HCT116 (cell line): ENCODE measurements at regions not wholly inside any gene's neighbourhood (a gene's known extent, or its start where the extent isn't known, plus 50 kb on each side); places are given as distances from the start of the nearest gene placed in this dataset.

Source experiments
- ATAC-seq: fragments of 200-7000 bp; cut with Tn5 transposase; 2 replicates; pipeline ENCODE4 v1.9.1; 2020; ENCODE audit warnings: mild to moderate bottlenecking, moderate library complexity
- BruUV-seq: library from RNA; stranded (reverse); fragments of 400-500 nt; replicated peaks from 2 replicates; lab custom pipeline; 2021; lab: Mats Ljungman, UMichigan
- CTCF ChIA-PET: fragments of 300-600 bp; sonication (Branson Sonifier 250); formaldehyde crosslinking; loops from one replicate; lab custom pipeline; 2021; ENCODE audit warnings: antibody characterized with exemption; lab: Charles Lee
- POLR2A ChIA-PET: fragments of 300-600, 350-600 bp; sonication (Branson Sonifier 250); formaldehyde crosslinking; loops from one replicate; lab custom pipeline; 2021; ENCODE audit warnings: antibody characterized with exemption; lab: Charles Lee
- RAD21 ChIA-PET, 2 experiments: fragments of 300-600 bp; sonication (Branson Sonifier 250); formaldehyde crosslinking; loops; one replicate each; lab custom pipeline; 2023; ENCODE audit warnings: low total read pairs in 2 of 2; ENCODE audit not compliant: uncharacterized antibody in 2 of 2, unreplicated experiment in 2 of 2, low non-redundant PET in 1 of 2; lab: Charles Lee
- DNase-seq: peaks from one replicate; pipeline ENCODE4 v3.0.0-alpha.2; 2010; ENCODE audit warnings: low read depth, low spot score
- H2AFZ ChIP-seq: fragments of 200-600 bp; shearing (Covaris generic), sonication (generic); 2 replicates; pipeline ENCODE4 v1.6.1; 2017; ENCODE audit warnings: low read depth, mixed run types, mixed read lengths, antibody characterized with exemption, low read length; ENCODE audit not compliant: poor library complexity, severe bottlenecking
- H3K27ac ChIP-seq: 2 replicates; pipeline ENCODE4 v1.5.1; 2012; ENCODE audit warnings: low read depth, low read length
- H3K27me3 ChIP-seq: fragments of 200-600 bp; sonication (generic); 2 replicates; pipeline ENCODE4 v1.6.1; 2016; ENCODE audit warnings: mixed run types, low read length, mixed read lengths; ENCODE audit not compliant: insufficient read depth
- H3K36me3 ChIP-seq, 2 experiments: fragments of 200-500 bp in 1 of 2; fragments of 200-600 bp in 1 of 2; sonication (Bioruptor generic) in 1 of 2; sonication (generic) in 1 of 2; 2 replicates each; pipeline versions ENCODE4 v1.5.1 to v1.6.1; 2014 to 2016; ENCODE audit warnings: low read length in 2 of 2, inconsistent platforms in 1 of 2, mixed read lengths in 1 of 2, mixed run types in 1 of 2; ENCODE audit not compliant: insufficient read depth in 2 of 2, control insufficient read depth in 1 of 2
- H3K4me1 ChIP-seq, 2 experiments: fragments of 200-600 bp in 1 of 2; sonication (generic) in 1 of 2; 2 replicates each; pipeline versions ENCODE4 v1.5.1 to v1.6.1; 2012 to 2017; ENCODE audit warnings: low read length in 2 of 2, inconsistent platforms in 1 of 2, mild to moderate bottlenecking in 1 of 2, mixed read lengths in 1 of 2, mixed run types in 1 of 2, moderate library complexity in 1 of 2; ENCODE audit not compliant: insufficient read depth in 2 of 2, control insufficient read depth in 1 of 2
- H3K4me2 ChIP-seq: fragments of 200-600 bp; sonication (generic); 2 replicates; pipeline ENCODE4 v1.6.1; 2017; ENCODE audit warnings: mixed run types, low read length, mixed read lengths
- H3K4me3 ChIP-seq, 2 experiments: fragments of 200-600 bp in 1 of 2; sonication (generic) in 1 of 2; replicated peaks in 1 of 2; 2 replicates each; pipeline ENCODE4 v1.5.1; 2011 to 2016; ENCODE audit warnings: low read length in 2 of 2, control low read depth in 1 of 2, low read depth in 1 of 2, mild to moderate bottlenecking in 1 of 2, mixed read lengths in 1 of 2, mixed run types in 1 of 2
- H3K79me2 ChIP-seq: fragments of 200-600 bp; sonication (generic); 2 replicates; pipeline ENCODE4 v1.6.1; 2017; ENCODE audit warnings: mild to moderate bottlenecking, mixed run types, low read length, moderate library complexity, mixed read lengths; ENCODE audit not compliant: insufficient read depth
- H3K9ac ChIP-seq: fragments of 200-600 bp; sonication (generic); 2 replicates; pipeline ENCODE4 v1.6.1; 2016; ENCODE audit warnings: low read length, mixed read lengths
- H3K9me2 ChIP-seq: fragments of 200-600 bp; sonication (generic), shearing (Covaris generic); 2 replicates; pipeline ENCODE4 v1.6.1; 2017; ENCODE audit warnings: mixed run types, mild to moderate bottlenecking, moderate library complexity; ENCODE audit not compliant: insufficient read depth
- H3K9me3 ChIP-seq, 2 experiments: fragments of 200-500 bp in 1 of 2; fragments of 200-600 bp in 1 of 2; sonication (Bioruptor generic) in 1 of 2; sonication (generic) in 1 of 2; 2 replicates each; pipeline ENCODE4 v1.6.1; 2014 to 2017; ENCODE audit warnings: low read length in 2 of 2, mixed read lengths in 2 of 2, inconsistent platforms in 1 of 2, low read depth in 1 of 2, mild to moderate bottlenecking in 1 of 2, mixed run types in 1 of 2, moderate library complexity in 1 of 2; ENCODE audit not compliant: control insufficient read depth in 1 of 2, insufficient read depth in 1 of 2
- H4K20me1 ChIP-seq: fragments of 200-600 bp; sonication (generic), shearing (Covaris generic); 2 replicates; pipeline ENCODE4 v1.6.1; 2017; ENCODE audit warnings: mixed run types, mild to moderate bottlenecking, moderate library complexity; ENCODE audit not compliant: insufficient read depth
- CBX3 ChIP-seq: IDR thresholded peaks from 2 replicates; pipeline ENCODE4 v1.6.1; 2012; ENCODE audit warnings: low read depth
- CEBPB ChIP-seq: IDR thresholded peaks from 2 replicates; pipeline ENCODE4 v1.6.1; 2012; ENCODE audit warnings: low read depth
- EGR1 ChIP-seq: IDR thresholded peaks from 2 replicates; pipeline ENCODE4 v1.6.1; 2012; ENCODE audit warnings: low read depth
- ELF1 ChIP-seq: IDR thresholded peaks from 2 replicates; pipeline ENCODE4 v1.6.1; 2012; ENCODE audit warnings: low read depth, borderline replicate concordance
- EZH2 ChIP-seq: fragments of 200-600 bp; sonication (generic); IDR thresholded peaks from 2 replicates; pipeline ENCODE4 v1.6.1; 2017; ENCODE audit warnings: antibody characterized with exemption, mixed run types
- FOSL1 ChIP-seq: IDR thresholded peaks from 2 replicates; pipeline ENCODE4 v1.6.1; 2012; ENCODE audit warnings: low read depth
- JUND ChIP-seq: IDR thresholded peaks from 2 replicates; pipeline ENCODE4 v1.6.1; 2012
- POLR2A ChIP-seq: IDR thresholded peaks from 2 replicates; pipeline ENCODE4 v1.7.0; 2011; ENCODE audit warnings: borderline replicate concordance; ENCODE audit not compliant: insufficient read depth, insufficient read length; ENCODE audit errors: extremely low read depth
- POLR2AphosphoS5 ChIP-seq: IDR thresholded peaks from 2 replicates; pipeline ENCODE4 v1.6.1; 2011; ENCODE audit warnings: mild to moderate bottlenecking, low read depth, low read length, moderate library complexity
- SIN3A ChIP-seq: IDR thresholded peaks from 2 replicates; pipeline ENCODE4 v1.6.1; 2012; ENCODE audit warnings: low read depth
- SP1 ChIP-seq: IDR thresholded peaks from 2 replicates; pipeline ENCODE4 v1.6.1; 2012; ENCODE audit warnings: low read depth
- ZFX ChIP-seq: fragments of 450-650 bp; IDR thresholded peaks from 2 replicates; pipeline ENCODE4 v1.6.1; 2017
- ZNF274 ChIP-seq: fragments of 200-500 bp; sonication (Bioruptor generic); IDR thresholded peaks from 2 replicates; pipeline ENCODE4 v1.6.1; 2014; ENCODE audit warnings: mild to moderate bottlenecking, low read depth, low read length, inconsistent platforms
- intact Hi-C: fragments of 100-400 bp; cut with micrococcal nuclease; formaldehyde crosslinking; loops from 2 replicates; pipeline ENCODE4 v1.10.0; 2022
- TF ChIP-seq, protein P1 (sequence below): IDR thresholded peaks from 2 replicates; pipeline ENCODE4 v1.6.1; 2012
- TF ChIP-seq, protein P2 (sequence below): IDR thresholded peaks from 2 replicates; pipeline ENCODE4 v1.6.1; 2012
- TF ChIP-seq, protein P3 (sequence below): IDR thresholded peaks from 2 replicates; pipeline ENCODE4 v1.6.1; 2011; ENCODE audit warnings: mild to moderate bottlenecking, low read length, moderate library complexity; ENCODE audit not compliant: insufficient replicate concordance; ENCODE audit errors: extremely low read depth
- TF ChIP-seq, protein P4 (sequence below), 3 experiments: fragments of 200-600 bp in 1 of 3; sonication (generic) in 1 of 3; IDR thresholded peaks in 2 of 3; conservative IDR thresholded peaks in 1 of 3; 2 replicates each; pipeline ENCODE4 v1.5.1; 2012 to 2017; ENCODE audit warnings: low read depth in 2 of 3, low read length in 2 of 3, antibody characterized with exemption in 1 of 3, borderline replicate concordance in 1 of 3, control low read depth in 1 of 3, mild to moderate bottlenecking in 1 of 3, mixed read lengths in 1 of 3, mixed run types in 1 of 3, moderate library complexity in 1 of 3; ENCODE audit not compliant: insufficient read depth in 1 of 3

DNA sequence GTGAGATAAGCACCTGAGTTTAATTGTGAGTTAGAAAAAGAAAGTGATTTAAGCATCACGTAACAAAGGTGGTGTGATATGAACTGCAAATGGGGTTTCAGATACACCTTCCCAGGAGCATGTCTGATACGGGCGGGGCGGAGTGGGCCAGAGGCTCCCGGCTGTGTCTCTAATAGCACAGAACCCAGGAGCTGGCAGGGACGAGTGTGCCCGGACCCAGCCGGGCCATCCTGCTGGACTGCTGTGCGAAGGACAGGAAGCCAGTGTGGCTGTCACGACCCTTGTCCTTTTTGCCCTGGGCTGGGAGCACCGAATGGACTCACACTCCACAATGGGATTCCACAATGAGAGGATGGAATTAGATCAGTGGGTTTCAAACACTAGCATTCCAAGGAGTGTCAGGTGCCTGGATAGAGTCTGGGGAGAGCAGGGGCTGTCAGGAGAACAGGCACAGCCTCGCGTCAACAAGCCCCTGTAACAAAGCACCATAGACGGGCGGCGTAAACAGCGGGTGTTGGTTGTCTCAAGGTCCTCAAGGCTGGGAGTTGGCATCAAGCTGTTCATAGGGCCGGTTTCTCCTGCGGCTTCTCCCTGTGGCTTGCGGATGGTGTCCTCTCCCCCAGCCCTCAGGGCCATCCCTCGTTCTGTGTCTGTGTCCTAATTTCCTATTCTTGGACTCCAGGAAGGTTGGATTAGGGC is 242.6 kb upstream of the PITRM1 start:
- DNase-seq (no peak), ATAC-seq (no peak)
- no peak overlapping the region for H2AFZ ChIP-seq
- no peaks in the 10 kb centered on the region for H3K27me3 ChIP-seq
- H3K79me2 ChIP-seq: no peaks in the 10 kb centered on the region
- TF ChIP-seq ZFX: no peak
- no peak for TF ChIP-seq POLR2A
- no peak for TF ChIP-seq FOSL1
- TF ChIP-seq CBX3: no peak
- no peak for TF ChIP-seq SP1
- RAD21 ChIA-PET: no interaction called here
- CTCF ChIA-PET: no interaction called here
- no peak overlapping the region for H3K4me2 ChIP-seq
- POLR2A ChIA-PET: no interaction called here
- no peaks in the 10 kb centered on the region for H3K36me3 ChIP-seq
- no peak overlapping the region for H3K9ac ChIP-seq
- intact Hi-C loops: no loop called here
- no peaks in the 10 kb centered on the region for H4K20me1 ChIP-seq
- H3K9me2 ChIP-seq: no peaks in the 10 kb centered on the region
- H3K9me3 ChIP-seq: no peaks in the 10 kb centered on the region
- H3K4me1 ChIP-seq: no peaks in the 10 kb centered on the region
- no TSS peak for BruUV-seq
- H3K4me3 ChIP-seq: no peak overlapping the region
- no peak overlapping the region for H3K27ac ChIP-seq

DNA sequence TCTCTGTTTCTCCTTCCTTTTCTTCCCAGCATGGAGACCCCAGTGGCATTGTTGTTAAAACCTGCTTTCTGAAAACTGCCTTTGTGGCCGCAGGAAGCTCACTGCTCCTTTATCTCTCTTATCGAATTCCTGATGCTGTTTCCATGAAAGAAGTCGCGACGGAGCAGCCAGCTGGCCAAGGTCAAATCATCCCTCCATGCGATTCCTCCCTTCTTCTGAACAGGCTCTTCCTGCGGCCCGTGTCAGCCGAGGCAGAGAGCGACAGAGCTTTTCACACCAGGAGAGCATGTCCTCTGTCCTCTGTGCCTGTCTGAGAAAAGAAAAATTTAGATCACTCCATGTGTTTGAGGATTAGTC is 242.1 kb upstream of the PITRM1 start:
- H3K9me3 ChIP-seq: no peaks in the 10 kb centered on the region
- H3K4me3 ChIP-seq: no peak overlapping the region
- intact Hi-C loops: no loop called here
- H2AFZ ChIP-seq: no peak overlapping the region
- H3K4me1 ChIP-seq: no peaks in the 10 kb centered on the region
- CTCF ChIA-PET: no interaction called here
- BruUV-seq: no TSS peak
- no peak overlapping the region for H3K27ac ChIP-seq
- RAD21 ChIA-PET: no interaction called here
- H3K9me2 ChIP-seq: no peaks in the 10 kb centered on the region
- no peak for DNase-seq
- H3K27me3 ChIP-seq: no peaks in the 10 kb centered on the region
- POLR2A ChIA-PET: no interaction called here
- H3K9ac ChIP-seq: no peak overlapping the region
- TF ChIP-seq CEBPB (no peak), EGR1 (no peak), ZNF274 (no peak), CBX3 (no peak), EZH2 (no peak), POLR2A (no peak), JUND (no peak), ELF1 (no peak), SIN3A (no peak), POLR2AphosphoS5 (no peak), FOSL1 (no peak)
- TF ChIP-seq, protein P1, sequence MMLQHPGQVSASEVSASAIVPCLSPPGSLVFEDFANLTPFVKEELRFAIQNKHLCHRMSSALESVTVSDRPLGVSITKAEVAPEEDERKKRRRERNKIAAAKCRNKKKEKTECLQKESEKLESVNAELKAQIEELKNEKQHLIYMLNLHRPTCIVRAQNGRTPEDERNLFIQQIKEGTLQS: no peak
- TF ChIP-seq, protein P2, sequence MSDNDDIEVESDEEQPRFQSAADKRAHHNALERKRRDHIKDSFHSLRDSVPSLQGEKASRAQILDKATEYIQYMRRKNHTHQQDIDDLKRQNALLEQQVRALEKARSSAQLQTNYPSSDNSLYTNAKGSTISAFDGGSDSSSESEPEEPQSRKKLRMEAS: no peak
- TF ChIP-seq, protein P3, sequence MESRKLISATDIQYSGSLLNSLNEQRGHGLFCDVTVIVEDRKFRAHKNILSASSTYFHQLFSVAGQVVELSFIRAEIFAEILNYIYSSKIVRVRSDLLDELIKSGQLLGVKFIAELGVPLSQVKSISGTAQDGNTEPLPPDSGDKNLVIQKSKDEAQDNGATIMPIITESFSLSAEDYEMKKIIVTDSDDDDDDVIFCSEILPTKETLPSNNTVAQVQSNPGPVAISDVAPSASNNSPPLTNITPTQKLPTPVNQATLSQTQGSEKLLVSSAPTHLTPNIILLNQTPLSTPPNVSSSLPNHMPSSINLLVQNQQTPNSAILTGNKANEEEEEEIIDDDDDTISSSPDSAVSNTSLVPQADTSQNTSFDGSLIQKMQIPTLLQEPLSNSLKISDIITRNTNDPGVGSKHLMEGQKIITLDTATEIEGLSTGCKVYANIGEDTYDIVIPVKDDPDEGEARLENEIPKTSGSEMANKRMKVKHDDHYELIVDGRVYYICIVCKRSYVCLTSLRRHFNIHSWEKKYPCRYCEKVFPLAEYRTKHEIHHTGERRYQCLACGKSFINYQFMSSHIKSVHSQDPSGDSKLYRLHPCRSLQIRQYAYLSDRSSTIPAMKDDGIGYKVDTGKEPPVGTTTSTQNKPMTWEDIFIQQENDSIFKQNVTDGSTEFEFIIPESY: no peak
- TF ChIP-seq, protein P4, sequence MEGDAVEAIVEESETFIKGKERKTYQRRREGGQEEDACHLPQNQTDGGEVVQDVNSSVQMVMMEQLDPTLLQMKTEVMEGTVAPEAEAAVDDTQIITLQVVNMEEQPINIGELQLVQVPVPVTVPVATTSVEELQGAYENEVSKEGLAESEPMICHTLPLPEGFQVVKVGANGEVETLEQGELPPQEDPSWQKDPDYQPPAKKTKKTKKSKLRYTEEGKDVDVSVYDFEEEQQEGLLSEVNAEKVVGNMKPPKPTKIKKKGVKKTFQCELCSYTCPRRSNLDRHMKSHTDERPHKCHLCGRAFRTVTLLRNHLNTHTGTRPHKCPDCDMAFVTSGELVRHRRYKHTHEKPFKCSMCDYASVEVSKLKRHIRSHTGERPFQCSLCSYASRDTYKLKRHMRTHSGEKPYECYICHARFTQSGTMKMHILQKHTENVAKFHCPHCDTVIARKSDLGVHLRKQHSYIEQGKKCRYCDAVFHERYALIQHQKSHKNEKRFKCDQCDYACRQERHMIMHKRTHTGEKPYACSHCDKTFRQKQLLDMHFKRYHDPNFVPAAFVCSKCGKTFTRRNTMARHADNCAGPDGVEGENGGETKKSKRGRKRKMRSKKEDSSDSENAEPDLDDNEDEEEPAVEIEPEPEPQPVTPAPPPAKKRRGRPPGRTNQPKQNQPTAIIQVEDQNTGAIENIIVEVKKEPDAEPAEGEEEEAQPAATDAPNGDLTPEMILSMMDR (IDR thresholded peaks at IDR 0.05 in 2 of 3, conservative IDR thresholded peaks at IDR 0.05 in 1 of 3; ENCODE audit: borderline replicate concordance in 1 of 3, insufficient read depth in 1 of 3, low read depth in 2 of 3, low read length in 2 of 3): no peak
- H4K20me1 ChIP-seq: no peaks in the 10 kb centered on the region
- H3K4me2 ChIP-seq: no peak overlapping the region
- no peaks in the 10 kb centered on the region for H3K79me2 ChIP-seq
- no peak for ATAC-seq
- H3K36me3 ChIP-seq: no peaks in the 10 kb centered on the region
